Liver (tissue), 3 donors: ENCODE measurements at regions not wholly inside any gene's neighbourhood (a gene's known extent, or its start where the extent isn't known, plus 50 kb on each side); places are given as distances from the start of the nearest gene placed in this dataset.

Source experiments
- EGR1 ChIP-seq, 2 donors: IDR thresholded peaks; 2 replicates each; pipeline ENCODE4 v1.6.1; 2016 to 2018; ENCODE audit warnings: antibody characterized with exemption in 2 of 2, low read depth in 2 of 2
- FOXA1 ChIP-seq: IDR thresholded peaks from 2 replicates; pipeline ENCODE4 v1.6.1; 2016; ENCODE audit warnings: antibody characterized with exemption
- GABPA ChIP-seq, 2 donors: IDR thresholded peaks in 1 of 2; conservative IDR thresholded peaks in 1 of 2; 2 replicates each; pipeline ENCODE4 v1.6.1; 2016; ENCODE audit warnings: antibody characterized with exemption in 2 of 2, mild to moderate bottlenecking in 1 of 2, moderate library complexity in 1 of 2
- HNF4A ChIP-seq, 2 donors: conservative IDR thresholded peaks; 2 replicates each; pipeline ENCODE4 v1.6.1; 2016; ENCODE audit warnings: antibody characterized with exemption in 2 of 2, mild to moderate bottlenecking in 2 of 2
- HNF4G ChIP-seq: IDR thresholded peaks from 2 replicates; pipeline ENCODE4 v1.6.1; 2016; ENCODE audit warnings: antibody characterized with exemption
- NR2F2 ChIP-seq: IDR thresholded peaks from 2 replicates; pipeline ENCODE4 v1.6.1; 2016; ENCODE audit warnings: antibody characterized with exemption
- RAD21 ChIP-seq, 2 donors: IDR thresholded peaks; 2 replicates each; pipeline ENCODE4 v1.6.1; 2016; ENCODE audit warnings: antibody characterized with exemption in 2 of 2, mild to moderate bottlenecking in 2 of 2
- RXRA ChIP-seq, 2 donors: IDR thresholded peaks; 2 replicates each; pipeline ENCODE4 v1.6.1; 2017 to 2018; ENCODE audit warnings: antibody characterized with exemption in 2 of 2, mild to moderate bottlenecking in 1 of 2
- SP1 ChIP-seq: IDR thresholded peaks from 2 replicates; pipeline ENCODE4 v1.6.1; 2018; ENCODE audit warnings: antibody characterized with exemption, mild to moderate bottlenecking
- TAF1 ChIP-seq: conservative IDR thresholded peaks from 2 replicates; pipeline ENCODE4 v1.6.1; 2016; ENCODE audit warnings: antibody characterized with exemption, mild to moderate bottlenecking
- YY1 ChIP-seq: IDR thresholded peaks from 2 replicates; pipeline ENCODE4 v1.6.1; 2016; ENCODE audit warnings: antibody characterized with exemption, mild to moderate bottlenecking
- TF ChIP-seq, protein P1 (sequence below): IDR thresholded peaks from 2 replicates; pipeline ENCODE4 v1.6.1; 2016; ENCODE audit warnings: antibody characterized with exemption, mild to moderate bottlenecking
- TF ChIP-seq, protein P2 (sequence below): fragments of 150-350 bp; IDR thresholded peaks from 2 replicates; pipeline ENCODE4 v1.5.1; 2017; ENCODE audit warnings: improper control_type of control experiment, low read depth, low read length; ENCODE audit not compliant: missing input control
- TF ChIP-seq, protein P3 (sequence below): IDR thresholded peaks from 2 replicates; pipeline ENCODE4 v1.6.1; 2016; ENCODE audit warnings: antibody characterized with exemption
- donor health status: healthy.
- donor health status: healthy.

DNA sequence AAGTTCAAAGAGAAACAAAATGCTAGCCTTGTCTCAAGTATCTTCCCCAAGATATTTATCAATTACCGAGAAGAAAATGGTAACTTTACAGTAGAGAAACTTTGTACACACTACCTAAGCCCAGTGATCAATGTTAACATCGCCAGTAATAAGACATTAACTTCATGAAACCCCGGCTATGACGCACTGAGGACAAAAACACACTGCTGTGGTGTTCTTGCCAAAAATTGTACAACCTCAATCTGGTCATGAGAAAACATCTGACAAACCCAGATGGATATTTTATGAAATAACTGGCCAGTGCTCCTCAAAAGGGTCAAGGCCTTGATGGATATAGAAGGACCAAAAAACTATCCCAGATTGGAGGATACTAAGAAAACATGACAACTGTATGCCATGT lies 85.5 kb upstream of the DTNBP1 start:
- TF ChIP-seq, protein P1, sequence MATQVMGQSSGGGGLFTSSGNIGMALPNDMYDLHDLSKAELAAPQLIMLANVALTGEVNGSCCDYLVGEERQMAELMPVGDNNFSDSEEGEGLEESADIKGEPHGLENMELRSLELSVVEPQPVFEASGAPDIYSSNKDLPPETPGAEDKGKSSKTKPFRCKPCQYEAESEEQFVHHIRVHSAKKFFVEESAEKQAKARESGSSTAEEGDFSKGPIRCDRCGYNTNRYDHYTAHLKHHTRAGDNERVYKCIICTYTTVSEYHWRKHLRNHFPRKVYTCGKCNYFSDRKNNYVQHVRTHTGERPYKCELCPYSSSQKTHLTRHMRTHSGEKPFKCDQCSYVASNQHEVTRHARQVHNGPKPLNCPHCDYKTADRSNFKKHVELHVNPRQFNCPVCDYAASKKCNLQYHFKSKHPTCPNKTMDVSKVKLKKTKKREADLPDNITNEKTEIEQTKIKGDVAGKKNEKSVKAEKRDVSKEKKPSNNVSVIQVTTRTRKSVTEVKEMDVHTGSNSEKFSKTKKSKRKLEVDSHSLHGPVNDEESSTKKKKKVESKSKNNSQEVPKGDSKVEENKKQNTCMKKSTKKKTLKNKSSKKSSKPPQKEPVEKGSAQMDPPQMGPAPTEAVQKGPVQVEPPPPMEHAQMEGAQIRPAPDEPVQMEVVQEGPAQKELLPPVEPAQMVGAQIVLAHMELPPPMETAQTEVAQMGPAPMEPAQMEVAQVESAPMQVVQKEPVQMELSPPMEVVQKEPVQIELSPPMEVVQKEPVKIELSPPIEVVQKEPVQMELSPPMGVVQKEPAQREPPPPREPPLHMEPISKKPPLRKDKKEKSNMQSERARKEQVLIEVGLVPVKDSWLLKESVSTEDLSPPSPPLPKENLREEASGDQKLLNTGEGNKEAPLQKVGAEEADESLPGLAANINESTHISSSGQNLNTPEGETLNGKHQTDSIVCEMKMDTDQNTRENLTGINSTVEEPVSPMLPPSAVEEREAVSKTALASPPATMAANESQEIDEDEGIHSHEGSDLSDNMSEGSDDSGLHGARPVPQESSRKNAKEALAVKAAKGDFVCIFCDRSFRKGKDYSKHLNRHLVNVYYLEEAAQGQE, result no peak
- TF ChIP-seq, protein P2, sequence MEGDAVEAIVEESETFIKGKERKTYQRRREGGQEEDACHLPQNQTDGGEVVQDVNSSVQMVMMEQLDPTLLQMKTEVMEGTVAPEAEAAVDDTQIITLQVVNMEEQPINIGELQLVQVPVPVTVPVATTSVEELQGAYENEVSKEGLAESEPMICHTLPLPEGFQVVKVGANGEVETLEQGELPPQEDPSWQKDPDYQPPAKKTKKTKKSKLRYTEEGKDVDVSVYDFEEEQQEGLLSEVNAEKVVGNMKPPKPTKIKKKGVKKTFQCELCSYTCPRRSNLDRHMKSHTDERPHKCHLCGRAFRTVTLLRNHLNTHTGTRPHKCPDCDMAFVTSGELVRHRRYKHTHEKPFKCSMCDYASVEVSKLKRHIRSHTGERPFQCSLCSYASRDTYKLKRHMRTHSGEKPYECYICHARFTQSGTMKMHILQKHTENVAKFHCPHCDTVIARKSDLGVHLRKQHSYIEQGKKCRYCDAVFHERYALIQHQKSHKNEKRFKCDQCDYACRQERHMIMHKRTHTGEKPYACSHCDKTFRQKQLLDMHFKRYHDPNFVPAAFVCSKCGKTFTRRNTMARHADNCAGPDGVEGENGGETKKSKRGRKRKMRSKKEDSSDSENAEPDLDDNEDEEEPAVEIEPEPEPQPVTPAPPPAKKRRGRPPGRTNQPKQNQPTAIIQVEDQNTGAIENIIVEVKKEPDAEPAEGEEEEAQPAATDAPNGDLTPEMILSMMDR, result no peak
- TF ChIP-seq EGR1 (IDR thresholded peaks at IDR 0.05; ENCODE audit: low read depth in 2 of 2) (no peak), YY1 (no peak), SP1 (no peak), RAD21 (IDR thresholded peaks at IDR 0.05) (no peak), HNF4A (conservative IDR thresholded peaks at IDR 0.05) (no peak), TAF1 (no peak), HNF4G (no peak), NR2F2 (no peak), RXRA (IDR thresholded peaks at IDR 0.05) (no peak), FOXA1 (no peak), GABPA (IDR thresholded peaks at IDR 0.05 in 1 of 2, conservative IDR thresholded peaks at IDR 0.05 in 1 of 2) (no peak)
- TF ChIP-seq, protein P3, sequence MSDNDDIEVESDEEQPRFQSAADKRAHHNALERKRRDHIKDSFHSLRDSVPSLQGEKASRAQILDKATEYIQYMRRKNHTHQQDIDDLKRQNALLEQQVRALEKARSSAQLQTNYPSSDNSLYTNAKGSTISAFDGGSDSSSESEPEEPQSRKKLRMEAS, result no peak
